ENCODE measurements at regions not wholly inside any gene's neighbourhood (a gene's known extent, or its start where the extent isn't known, plus 50 kb on each side); places are given as distances from the start of the nearest gene placed in this dataset.

- no peak for TF ChIP-seq TOX (CRISPR knock-in tag; IDR thresholded peaks at IDR 0.05; ENCODE audit: borderline replicate concordance)
- TF ChIP-seq BACH2 (CRISPR knock-in tag; IDR thresholded peaks at IDR 0.05; ENCODE audit: borderline replicate concordance) = no peak
- TF ChIP-seq ZFP30 (CRISPR knock-in tag; IDR thresholded peaks at IDR 0.05) = no peak
- no peak for TF ChIP-seq ZNF8 (CRISPR knock-in tag; IDR thresholded peaks at IDR 0.05)
- no peak for TF ChIP-seq SNAI2 (CRISPR knock-in tag; IDR thresholded peaks at IDR 0.05)
- no peak for TF ChIP-seq PPARA (CRISPR knock-in tag; IDR thresholded peaks at IDR 0.05; ENCODE audit: borderline replicate concordance)
- TF ChIP-seq CSRNP3 (CRISPR knock-in tag; IDR thresholded peaks at IDR 0.05) = no peak
- no peak for ATAC-seq
Observed at GRCh38 chr5:73380041-73380440, 68.5 kb downstream of the FOXD1 start.

- no peak for TF ChIP-seq SNAI2 (CRISPR knock-in tag; IDR thresholded peaks at IDR 0.05)
- no peak for TF ChIP-seq POU6F1 (CRISPR knock-in tag; IDR thresholded peaks at IDR 0.05; ENCODE audit: borderline replicate concordance, low read depth)
- TF ChIP-seq ARNTL (CRISPR knock-in tag; IDR thresholded peaks at IDR 0.05; ENCODE audit: borderline replicate concordance, low read depth) = no peak
- no peak for TF ChIP-seq PPARA (CRISPR knock-in tag; IDR thresholded peaks at IDR 0.05; ENCODE audit: borderline replicate concordance)
- TF ChIP-seq ZC3H10 (CRISPR knock-in tag; IDR thresholded peaks at IDR 0.05) = no peak
- TF ChIP-seq ZNF70 (CRISPR knock-in tag; IDR thresholded peaks at IDR 0.05) = no peak
- TF ChIP-seq ZNF8 (CRISPR knock-in tag; IDR thresholded peaks at IDR 0.05) = no peak
- no peak for TF ChIP-seq ISL1 (CRISPR knock-in tag; IDR thresholded peaks at IDR 0.05)
- no peak for TF ChIP-seq ZFP30 (CRISPR knock-in tag; IDR thresholded peaks at IDR 0.05)
- no peak for TF ChIP-seq PATZ1 (CRISPR knock-in tag; IDR thresholded peaks at IDR 0.05; ENCODE audit: borderline replicate concordance)
- no peak for TF ChIP-seq TOX (CRISPR knock-in tag; IDR thresholded peaks at IDR 0.05; ENCODE audit: borderline replicate concordance)
- no peak for TF ChIP-seq TSHZ2 (CRISPR knock-in tag; IDR thresholded peaks at IDR 0.05)
- no peak for ATAC-seq
Observed at GRCh38 chr5:73379435-73379834, 69.1 kb downstream of the FOXD1 start.

GRCh38 chr5:73378765-73379164, 69.8 kb downstream of the FOXD1 start:
- TF ChIP-seq TSHZ2 (CRISPR knock-in tag; IDR thresholded peaks at IDR 0.05) (no peak), ZNF8 (CRISPR knock-in tag; IDR thresholded peaks at IDR 0.05) (no peak), TOX (CRISPR knock-in tag; IDR thresholded peaks at IDR 0.05; ENCODE audit: borderline replicate concordance) (no peak), RARB (CRISPR knock-in tag; IDR thresholded peaks at IDR 0.05) (no peak), ZNF70 (CRISPR knock-in tag; IDR thresholded peaks at IDR 0.05) (no peak), BACH2 (CRISPR knock-in tag; IDR thresholded peaks at IDR 0.05; ENCODE audit: borderline replicate concordance) (no peak), CSRNP3 (CRISPR knock-in tag; IDR thresholded peaks at IDR 0.05) (no peak), ZFP3 (CRISPR knock-in tag; IDR thresholded peaks at IDR 0.05) (no peak), POU6F1 (CRISPR knock-in tag; IDR thresholded peaks at IDR 0.05; ENCODE audit: borderline replicate concordance, low read depth) (no peak), PATZ1 (CRISPR knock-in tag; IDR thresholded peaks at IDR 0.05; ENCODE audit: borderline replicate concordance) (no peak), GLIS3 (CRISPR knock-in tag; IDR thresholded peaks at IDR 0.05) (no peak), CSDC2 (CRISPR knock-in tag; IDR thresholded peaks at IDR 0.05) (no peak)
- ATAC-seq = no peak
